ENCODE measurements at regions not wholly inside any gene's neighbourhood (a gene's known extent, or its start where the extent isn't known, plus 50 kb on each side); places are given as distances from the start of the nearest gene placed in this dataset.
A peak's percentile ranks its signal among the peaks of the same experiment; 100 is the strongest.

DNA sequence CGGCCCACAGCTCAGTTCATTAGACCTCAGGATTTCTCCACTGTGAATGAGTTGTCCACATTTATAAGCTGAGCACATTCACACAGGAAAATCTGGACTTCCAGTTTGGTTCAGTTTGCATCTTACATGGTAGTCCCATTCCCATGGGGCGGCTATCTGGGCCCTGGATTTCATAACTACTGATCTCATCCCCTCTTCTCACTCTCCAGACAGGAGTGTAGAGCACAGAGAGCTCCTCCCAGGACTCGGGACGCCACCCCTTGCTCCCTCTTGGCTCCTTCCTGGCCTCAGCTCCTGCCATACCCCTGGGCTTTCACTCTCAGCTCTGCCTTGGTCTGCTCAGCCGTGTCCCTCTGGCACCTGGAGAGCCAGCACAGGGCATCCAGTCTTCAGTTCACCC is 117.6 kb upstream of the TCERG1L start:
- TF ChIP-seq, protein P1, sequence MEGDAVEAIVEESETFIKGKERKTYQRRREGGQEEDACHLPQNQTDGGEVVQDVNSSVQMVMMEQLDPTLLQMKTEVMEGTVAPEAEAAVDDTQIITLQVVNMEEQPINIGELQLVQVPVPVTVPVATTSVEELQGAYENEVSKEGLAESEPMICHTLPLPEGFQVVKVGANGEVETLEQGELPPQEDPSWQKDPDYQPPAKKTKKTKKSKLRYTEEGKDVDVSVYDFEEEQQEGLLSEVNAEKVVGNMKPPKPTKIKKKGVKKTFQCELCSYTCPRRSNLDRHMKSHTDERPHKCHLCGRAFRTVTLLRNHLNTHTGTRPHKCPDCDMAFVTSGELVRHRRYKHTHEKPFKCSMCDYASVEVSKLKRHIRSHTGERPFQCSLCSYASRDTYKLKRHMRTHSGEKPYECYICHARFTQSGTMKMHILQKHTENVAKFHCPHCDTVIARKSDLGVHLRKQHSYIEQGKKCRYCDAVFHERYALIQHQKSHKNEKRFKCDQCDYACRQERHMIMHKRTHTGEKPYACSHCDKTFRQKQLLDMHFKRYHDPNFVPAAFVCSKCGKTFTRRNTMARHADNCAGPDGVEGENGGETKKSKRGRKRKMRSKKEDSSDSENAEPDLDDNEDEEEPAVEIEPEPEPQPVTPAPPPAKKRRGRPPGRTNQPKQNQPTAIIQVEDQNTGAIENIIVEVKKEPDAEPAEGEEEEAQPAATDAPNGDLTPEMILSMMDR (IDR thresholded peaks at IDR 0.05), result no peak
- TF ChIP-seq POLR2A (IDR thresholded peaks at IDR 0.05), result no peak
- intact Hi-C loops (cut with DNase I), result no loop called here
- 69 to 79% methylated on average over 5 of the region's 5 CpGs for WGBS, 2 donors
- Histone ChIP-seq H3K4me1 (no peaks in the 10 kb centered on the region), H3K4me3 (replicated peaks in 1 of 3) (no peak overlapping the region), H3K27me3 (no peaks in the 10 kb centered on the region), H3K27ac (no peak overlapping the region), H3K9me3 (no peaks in the 10 kb centered on the region), H3K36me3 (no peaks in the 10 kb centered on the region)
- DNase-seq, result no peak

DNA sequence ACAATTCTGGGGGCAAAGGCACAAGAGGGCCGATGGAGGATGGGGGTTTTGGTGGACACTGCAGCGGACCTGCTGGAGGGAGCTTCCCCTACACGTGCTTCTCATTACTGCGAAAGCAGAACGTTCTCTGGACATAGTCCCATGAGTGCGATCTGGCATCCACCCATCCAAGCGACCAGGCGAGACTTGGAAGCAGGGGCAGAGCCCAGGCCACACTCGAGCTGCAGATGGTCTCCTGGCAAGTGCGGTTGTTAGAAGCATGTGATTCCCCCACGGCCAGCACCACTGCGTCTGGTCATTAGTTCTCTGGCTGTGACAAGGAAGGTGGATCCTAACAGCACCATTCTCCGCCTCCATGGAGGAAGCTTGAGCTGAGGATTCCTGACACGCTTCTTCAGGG is 118.4 kb upstream of the TCERG1L start:
- 37 to 71% methylated on average over 12 to 14 of the region's 14 CpGs for WGBS, 2 donors
- Histone ChIP-seq H3K27ac (no peak overlapping the region), H3K9me3 (no peaks in the 10 kb centered on the region), H3K27me3 (no peaks in the 10 kb centered on the region), H3K4me3 (replicated peaks in 1 of 3) (no peak overlapping the region), H3K4me1 (no peaks in the 10 kb centered on the region), H3K36me3 (no peaks in the 10 kb centered on the region)
- intact Hi-C loops (cut with DNase I), result no loop called here
- peak in 1 of 2 donors; percentile 15 for DNase-seq
- TF ChIP-seq, protein P1 (IDR thresholded peaks at IDR 0.05), result no peak

- H3K27ac ChIP-seq, result no peak overlapping the region
- intact Hi-C loops (cut with DNase I), result no loop called here
- DNase-seq, result peak; percentile 9 to 13
- no peaks in the 10 kb centered on the region for H3K36me3 ChIP-seq
- H3K9me3 ChIP-seq, result no peaks in the 10 kb centered on the region
- 49 to 51% methylated on average over 16 of the region's 16 CpGs for WGBS, 2 donors
- no peaks in the 10 kb centered on the region for H3K27me3 ChIP-seq
- TF ChIP-seq, protein P1 (IDR thresholded peaks at IDR 0.05), result no peak
- no peak for TF ChIP-seq POLR2A (IDR thresholded peaks at IDR 0.05)
- H3K4me1 ChIP-seq, result no peaks in the 10 kb centered on the region
- H3K4me3 ChIP-seq (replicated peaks in 1 of 3), result no peak overlapping the region
Measured at GRCh38 chr10:131430716-131431412, 119.3 kb upstream of the TCERG1L start.

DNA sequence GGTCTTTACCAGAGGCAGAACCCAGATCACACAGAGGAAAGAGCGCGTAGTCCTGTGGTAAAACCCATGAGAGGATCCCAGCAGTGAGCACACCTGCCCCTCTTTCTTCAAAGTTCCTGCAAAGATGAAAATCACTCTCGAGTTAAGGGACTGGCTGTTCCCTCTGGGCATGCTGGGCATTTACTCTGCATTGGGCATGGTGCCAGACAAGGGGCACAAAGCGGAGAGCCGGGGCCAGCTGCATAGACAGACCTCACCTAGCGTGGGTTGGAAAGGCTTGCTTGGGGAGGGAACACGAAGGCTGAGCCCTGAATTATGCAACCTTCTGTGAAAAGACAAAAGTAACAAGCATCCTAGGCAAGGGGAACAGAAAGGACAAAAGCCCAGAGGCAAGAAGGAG is 120.0 kb upstream of the TCERG1L start:
- H3K9me3 ChIP-seq, result no peaks in the 10 kb centered on the region
- H3K4me3 ChIP-seq (replicated peaks in 1 of 3), result no peak overlapping the region
- DNase-seq, result peak; percentile 8 to 12
- intact Hi-C loops (cut with DNase I), result no loop called here
- no peaks in the 10 kb centered on the region for H3K4me1 ChIP-seq
- WGBS, 2 donors, result 50 to 54% methylated on average over 7 of the region's 7 CpGs
- no peak overlapping the region for H3K27ac ChIP-seq
- no peaks in the 10 kb centered on the region for H3K36me3 ChIP-seq
- no peaks in the 10 kb centered on the region for H3K27me3 ChIP-seq
- TF ChIP-seq, protein P1 (IDR thresholded peaks at IDR 0.05), result no peak
- no peak for TF ChIP-seq POLR2A (IDR thresholded peaks at IDR 0.05)

- Histone ChIP-seq H3K4me3 (replicated peaks in 1 of 3) (no peak overlapping the region), H3K4me1 (no peaks in the 10 kb centered on the region), H3K9me3 (no peaks in the 10 kb centered on the region), H3K27ac (no peak overlapping the region), H3K27me3 (no peaks in the 10 kb centered on the region), H3K36me3 (no peaks in the 10 kb centered on the region)
- DNase-seq, result no peak
- TF ChIP-seq, protein P1 (IDR thresholded peaks at IDR 0.05), result no peak
- no peak for TF ChIP-seq POLR2A (IDR thresholded peaks at IDR 0.05)
- WGBS, 2 donors, result 84 to 86% methylated on average over 14 to 16 of the region's 16 CpGs
- intact Hi-C loops (cut with DNase I), result no loop called here
Measured at GRCh38 chr10:131431978-131432690, 120.6 kb upstream of the TCERG1L start.

All from thyroid gland (tissue), 4 donors.